HG03025 (cell line): ENCODE measurements at regions not wholly inside any gene's neighbourhood (a gene's known extent, or its start where the extent isn't known, plus 50 kb on each side); places are given as distances from the start of the nearest gene placed in this dataset.

Source experiments
- ATAC-seq: cut with Tn5 transposase; IDR thresholded peaks from one replicate; pipeline ENCODE4 v1.9.1; 2021; ENCODE audit warnings: mild to moderate bottlenecking, moderate library complexity; ENCODE audit not compliant: unreplicated experiment, low FRiP score

DNA sequence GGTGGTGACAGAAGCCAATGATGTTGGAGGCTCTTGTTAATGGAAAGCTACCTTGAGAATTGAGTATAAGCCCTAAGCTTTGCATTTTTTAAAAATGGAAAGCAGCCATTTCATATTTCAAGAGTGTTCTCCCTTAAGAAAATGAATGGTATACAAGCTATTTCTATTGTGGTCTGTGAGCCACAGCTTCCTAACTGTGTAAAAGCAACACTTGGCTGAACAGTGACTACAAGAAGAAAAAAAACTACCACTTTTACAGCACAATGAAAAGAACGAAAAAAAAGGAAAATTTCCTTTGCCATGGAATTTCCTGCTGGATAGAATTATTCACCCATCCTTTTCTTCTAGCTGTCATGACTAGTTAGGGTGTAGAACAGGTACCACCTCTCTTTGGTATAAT lies 397.1 kb upstream of the BTBD3 start:
- ATAC-seq: no peak

DNA sequence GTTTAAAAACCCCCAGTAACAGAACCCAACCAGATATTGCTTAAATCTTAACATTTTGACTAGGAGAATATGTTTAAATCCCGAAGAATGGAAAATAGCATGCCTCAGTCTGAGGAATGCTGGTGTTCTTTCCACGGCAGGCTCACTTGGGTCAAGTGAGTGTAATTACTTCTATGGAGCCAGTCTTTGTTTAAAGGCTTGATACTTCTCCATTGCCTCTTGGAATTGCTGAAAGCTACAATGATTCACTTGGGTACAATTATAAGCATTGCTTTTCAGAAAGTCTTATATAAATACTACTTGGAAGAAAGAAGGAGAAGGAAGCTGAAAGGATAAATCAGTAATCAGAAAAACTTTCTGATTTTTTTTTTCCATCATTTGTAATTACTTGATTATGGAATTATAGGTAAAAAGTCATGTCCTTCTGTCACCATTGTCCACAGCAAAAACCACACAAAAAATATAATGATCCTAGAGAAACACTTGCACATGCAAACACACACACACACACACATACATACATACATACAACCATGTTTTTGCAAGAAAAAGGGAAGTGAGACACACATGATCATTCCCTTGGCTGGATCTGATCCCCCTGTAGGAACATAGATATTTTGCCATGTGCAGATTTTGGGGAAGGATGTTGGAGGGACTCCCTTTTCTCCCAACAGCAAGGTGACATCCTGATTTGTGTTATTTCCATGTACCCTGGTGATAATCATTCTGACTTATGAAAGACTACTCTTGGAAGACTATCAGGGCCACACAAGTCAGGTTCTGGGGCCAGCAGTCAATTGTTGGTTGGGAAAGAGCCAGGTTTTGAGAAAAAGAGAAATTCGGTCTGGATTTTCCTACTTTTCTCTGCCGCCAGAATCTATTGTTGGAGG lies 396.0 kb upstream of the BTBD3 start:
- ATAC-seq: no peak

DNA sequence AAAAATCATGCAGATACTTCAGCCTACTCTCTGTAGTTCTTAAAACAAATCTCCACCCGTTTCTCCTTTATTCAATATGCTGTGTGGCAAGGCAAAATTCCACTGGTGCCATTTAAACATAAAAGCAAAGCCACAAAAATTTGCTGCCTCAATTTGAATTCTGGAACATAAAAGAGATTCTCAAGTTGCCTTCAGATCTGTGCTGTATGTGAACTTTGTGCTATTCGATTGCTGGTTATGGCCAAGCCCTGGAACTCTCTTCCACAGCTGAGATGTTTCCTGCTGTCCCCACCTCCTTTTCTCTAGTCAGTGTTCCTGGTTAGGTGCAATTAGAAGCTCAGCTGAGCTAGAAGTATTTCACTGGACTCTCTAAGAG lies 395.3 kb upstream of the BTBD3 start:
- no peak for ATAC-seq

DNA sequence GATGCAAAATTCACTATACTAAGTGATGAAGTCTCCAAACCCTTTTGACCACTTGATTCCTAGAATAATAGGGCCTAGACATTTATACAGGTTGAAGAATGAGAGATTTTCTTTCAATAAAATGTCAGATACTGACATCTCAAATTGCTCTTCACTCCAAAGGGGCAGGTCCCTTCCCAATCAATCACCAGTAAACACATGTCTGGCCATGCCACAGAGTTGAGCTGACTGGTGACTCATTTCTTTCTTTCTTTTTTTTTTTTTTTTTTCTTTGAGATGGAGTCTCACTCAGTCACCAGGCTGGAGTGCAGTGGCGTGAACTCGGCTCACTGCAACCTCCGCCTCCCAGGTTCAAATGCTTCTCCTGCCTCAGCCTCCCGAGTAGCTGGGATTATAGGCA lies 388.6 kb upstream of the BTBD3 start:
- no peak for ATAC-seq

DNA sequence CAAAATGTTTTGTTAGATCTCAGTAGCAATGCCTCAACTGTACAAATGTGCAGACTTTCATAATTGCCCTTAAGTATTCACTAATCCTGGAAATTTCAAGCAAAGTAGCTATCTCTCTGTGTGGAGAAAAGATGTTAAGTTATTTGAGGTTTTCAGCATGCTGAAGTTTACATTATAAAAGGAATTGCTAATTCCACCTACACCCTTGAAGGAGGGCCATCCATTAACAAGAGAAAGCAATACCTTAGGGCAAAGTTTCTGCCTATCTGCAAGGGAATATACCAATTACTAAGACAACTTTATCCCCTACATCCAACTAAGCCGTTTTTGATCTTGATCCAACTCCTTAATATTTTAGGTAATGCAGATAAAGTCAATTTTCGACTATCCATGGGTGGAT lies 380.7 kb upstream of the BTBD3 start:
- no peak for ATAC-seq

DNA sequence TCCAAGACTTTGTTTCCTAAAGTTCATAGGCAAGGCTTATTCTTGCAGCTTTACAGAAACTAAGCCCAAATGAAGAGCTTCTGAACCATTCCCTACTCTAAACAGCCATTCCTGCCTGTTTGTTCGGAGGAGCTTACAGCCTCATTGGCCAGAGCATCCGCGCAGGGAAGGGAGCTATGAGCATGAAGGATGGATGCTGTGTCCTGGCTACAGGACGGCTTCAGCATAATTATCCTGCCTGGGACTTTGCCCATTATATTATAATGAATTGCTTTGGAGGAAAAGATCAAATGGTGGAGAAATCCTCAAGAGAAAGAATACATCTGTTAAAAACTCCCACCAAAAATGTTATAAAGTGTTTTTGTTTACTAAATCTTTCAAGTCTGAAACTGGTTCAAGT lies 378.2 kb upstream of the BTBD3 start:
- ATAC-seq: no peak

DNA sequence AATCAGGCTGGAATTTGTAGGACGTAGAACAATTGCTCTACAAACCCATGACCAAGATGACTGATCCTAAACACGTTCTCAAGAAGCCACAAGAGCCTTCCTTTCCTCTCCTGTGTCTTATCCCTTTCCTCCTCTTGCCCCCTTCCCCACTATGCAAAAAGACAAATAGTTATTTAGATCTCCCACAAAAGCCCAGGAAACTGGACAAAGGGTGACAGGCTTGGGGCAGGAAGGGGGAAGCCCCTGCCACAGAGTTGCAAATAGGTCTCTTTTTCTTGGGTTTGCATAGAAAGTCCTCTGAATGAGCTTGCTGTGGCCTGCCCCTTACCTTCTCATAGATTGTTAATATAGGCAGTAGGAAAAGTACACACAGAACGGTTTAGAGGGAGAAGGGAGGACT lies 377.1 kb upstream of the BTBD3 start:
- no peak for ATAC-seq

DNA sequence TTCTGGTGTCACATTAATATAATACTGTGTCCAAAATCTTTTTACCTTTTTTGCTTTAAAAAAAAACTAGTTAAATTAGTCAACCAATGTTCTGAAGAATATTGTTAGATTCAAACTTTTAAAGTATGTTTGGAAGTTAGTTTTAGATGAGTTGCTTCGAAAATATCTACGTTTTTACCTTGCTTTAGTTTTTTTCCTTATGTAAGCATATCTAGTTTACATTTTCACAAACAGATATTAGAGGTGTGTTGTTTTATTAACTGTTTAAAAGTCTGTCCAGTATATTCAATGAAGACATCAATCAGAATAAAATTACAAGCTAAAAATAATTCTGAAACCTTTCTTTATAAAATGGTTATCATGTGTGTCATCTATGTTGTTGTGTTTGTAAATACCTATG lies 375.0 kb upstream of the BTBD3 start:
- ATAC-seq: no peak

DNA sequence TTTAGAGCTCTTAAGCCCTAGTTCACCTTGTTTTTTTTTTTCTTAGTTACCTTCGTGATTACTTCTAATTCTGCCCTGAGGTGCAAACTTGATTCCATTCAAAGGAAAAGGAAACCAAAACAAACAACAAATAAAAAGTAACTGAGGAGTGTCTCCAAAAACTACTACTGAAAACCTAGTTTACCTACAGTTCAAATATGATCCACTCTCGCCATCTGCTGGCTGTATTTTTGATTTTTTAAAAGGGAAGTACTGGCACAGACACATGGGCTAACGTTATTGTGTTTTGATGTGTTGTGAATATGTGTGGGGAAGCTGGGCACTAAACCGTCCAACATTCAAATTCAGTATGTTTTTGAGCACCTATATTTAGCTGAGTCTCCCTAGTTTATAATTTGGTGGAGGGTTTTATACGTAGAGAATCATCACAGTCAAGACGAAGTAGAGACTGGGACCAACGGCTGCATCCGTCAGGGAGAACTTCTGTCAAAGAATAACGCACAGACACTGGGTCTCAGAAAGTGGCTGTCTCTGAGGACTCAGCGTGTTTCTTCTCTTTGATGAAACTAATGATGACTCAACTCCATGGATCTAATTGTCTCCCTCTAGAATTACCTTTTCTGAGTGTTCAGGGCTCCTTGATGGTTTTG lies 373.5 kb upstream of the BTBD3 start:
- no peak for ATAC-seq

DNA sequence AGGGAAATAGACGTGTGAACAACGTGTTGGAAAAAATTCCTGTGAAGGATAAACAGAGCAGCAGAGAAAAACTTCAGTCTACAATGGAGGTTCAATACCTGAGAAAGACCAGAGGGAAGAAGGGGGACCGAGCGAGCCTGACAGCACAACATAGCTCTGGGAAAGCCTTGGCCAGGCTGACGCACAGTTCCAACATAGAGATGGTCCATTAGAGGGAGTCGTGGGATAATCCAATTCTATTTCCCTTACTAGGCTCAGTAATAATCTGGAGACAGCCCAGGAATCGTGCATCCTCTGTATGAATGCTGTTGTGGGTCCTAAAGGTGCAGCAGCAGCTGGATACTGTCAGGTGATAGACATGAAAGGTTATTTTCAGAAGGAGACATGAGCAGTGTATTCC lies 370.8 kb upstream of the BTBD3 start:
- no peak for ATAC-seq

DNA sequence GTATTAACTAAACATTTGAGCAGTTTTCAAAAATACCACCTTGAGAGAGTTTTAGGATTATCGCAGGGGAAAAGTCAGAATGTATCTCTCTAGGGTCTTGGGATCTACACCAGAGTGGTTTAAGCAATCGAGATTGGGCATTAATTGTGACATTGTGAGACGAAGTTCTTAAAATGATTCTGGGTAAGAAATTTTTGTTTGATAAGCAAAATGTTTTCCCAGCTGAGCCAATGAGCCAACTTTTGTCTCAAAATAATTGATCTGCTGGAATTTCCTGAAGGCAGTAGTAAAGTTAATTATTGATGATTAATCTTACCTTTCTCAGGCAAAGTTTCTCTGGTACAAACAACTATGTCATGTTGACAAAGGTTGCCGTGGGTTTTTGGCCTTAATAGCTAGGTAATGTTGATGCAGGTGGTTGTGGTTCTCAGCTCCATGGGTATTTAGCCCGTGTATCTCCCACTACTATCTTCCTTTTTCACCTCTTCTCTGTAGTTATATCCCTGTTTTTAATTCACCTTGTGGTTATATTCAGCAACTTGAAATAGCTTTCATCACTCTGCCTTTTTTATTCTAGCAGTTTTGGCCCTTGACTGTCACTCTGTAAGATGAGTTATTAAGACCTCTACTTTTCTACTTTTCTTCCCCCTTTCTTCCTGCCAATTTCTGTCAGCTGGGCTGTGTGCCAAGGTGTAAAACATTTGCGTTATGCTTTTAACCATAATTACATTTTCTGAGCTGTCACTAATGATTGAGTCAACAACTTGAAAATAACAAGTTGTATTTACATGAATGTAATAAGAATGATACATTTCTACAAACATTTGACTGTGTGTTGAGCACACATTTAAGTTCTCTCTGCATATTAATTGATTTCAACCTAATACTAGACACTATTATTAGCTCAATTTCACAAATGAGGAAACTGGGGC lies 368.3 kb upstream of the BTBD3 start:
- no peak for ATAC-seq

DNA sequence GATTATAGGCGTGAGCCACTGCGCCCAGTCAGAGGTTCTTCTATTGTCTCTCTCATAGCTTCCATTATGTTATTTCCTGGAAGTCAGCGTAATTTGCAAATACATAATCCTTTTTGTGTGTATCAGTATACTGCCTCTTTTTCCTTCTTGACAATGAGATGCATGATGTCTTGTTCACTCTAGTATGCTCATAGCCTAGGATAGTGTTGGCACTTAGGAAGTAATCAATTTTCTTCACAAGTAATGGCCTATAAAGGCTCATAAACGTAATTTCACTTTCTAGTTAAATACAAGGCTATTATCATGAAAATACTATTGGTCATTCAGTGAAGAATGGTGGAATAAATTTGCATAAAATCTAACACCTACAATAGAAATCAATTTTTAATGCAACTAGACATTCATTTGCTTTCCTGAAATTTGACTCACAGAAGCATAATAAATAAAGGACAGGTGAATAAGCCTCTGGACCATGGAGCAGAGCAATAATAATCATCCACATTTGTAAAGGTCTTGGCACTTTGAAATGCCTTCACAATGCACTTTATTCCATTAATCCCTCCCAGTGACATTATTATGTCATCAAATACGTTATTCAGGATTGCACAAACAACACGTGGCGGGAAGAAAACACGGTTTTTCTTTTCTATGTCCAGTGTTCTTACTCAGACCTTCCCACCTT lies 366.9 kb upstream of the BTBD3 start:
- ATAC-seq: no peak

DNA sequence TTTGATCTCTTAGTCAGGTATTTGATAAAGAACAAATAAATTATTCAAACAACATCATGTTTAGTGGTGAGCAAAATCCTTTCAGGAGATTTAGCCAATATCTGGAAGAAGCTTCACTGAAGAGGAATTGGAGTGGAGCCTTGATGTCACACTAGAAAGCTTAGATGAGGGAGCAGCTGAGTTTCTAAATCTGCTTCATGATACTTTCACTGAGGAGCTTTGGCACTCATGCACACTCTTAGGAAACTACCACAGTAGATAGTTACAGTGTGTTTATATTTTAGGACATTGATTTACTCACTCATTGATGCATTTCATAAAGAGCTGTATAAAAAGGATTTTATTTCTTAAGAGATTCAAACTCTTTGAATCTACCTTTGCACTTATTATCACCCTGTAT lies 366.2 kb upstream of the BTBD3 start:
- no peak for ATAC-seq

DNA sequence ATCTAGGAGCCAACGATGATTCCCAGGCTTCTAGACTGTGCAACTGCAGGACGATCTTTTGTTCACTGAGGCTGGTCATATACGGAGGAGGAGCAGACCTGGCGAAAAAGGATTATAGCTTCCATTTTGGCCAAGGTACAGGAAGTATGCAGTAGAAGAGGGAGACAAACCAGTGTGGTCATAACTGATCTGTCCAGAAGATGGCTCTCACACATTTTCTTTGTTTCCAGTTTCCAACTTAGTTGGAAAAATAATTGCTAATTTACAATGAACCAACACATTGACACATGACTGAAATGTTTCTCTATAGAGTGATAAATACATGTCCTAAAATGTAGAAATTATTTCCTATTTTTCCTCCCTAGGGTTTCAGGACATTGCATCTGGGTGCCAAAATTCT lies 364.1 kb upstream of the BTBD3 start:
- ATAC-seq: no peak

DNA sequence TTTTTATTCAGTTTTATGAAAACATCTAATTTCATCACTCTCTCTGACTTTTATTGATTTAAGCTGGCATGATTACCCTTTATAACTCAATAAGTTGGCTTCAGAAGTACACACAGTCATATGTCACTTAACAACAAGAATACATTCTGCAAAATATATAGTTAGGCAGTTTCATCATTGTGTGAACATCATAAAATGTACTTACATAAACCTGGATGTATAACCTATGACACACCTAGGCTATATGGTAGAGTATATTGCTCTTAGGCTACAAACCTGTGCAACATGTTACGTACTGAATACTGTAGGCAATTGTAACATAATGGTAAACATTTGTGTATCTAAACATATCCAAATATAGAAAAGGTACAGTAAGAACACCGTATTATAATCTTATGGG lies 362.2 kb upstream of the BTBD3 start:
- ATAC-seq: no peak

DNA sequence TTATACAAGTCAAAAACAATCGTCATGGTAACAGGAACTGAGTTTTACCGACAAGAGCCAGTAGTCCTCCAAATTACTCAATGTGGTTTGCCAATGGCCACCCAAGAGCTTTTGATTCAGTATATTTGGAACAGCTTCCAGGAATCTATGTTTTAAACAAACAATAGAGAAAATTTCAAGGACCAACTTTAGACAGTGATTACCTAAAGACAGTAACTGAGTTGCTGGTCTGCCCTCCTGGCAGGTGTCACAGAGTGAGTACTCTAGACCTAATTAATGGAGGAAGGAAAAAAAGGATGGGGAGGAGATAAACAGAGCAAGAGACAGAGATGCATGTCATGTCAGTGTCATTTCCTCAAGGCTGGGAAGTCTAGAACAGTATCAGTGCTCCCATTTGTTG lies 361.3 kb upstream of the BTBD3 start:
- no peak for ATAC-seq

DNA sequence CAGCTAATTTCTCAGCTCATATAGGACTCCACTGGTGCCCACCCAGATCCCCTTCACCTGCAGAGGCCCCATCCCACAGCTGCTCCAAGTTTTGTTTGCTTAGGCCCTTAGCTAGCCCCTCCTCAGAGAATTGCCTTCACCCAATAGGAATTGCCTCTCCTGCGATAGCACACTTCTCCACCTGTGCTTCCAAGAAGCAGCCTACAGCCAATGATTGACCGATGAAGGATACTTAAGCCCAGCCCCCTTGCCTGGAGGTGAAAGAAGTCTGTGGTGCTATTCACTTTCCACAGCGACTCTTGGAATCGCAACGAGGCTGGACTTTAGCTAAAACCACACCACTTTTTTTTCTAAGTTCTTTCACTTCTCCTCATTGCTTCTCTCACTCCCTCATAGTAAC lies 353.2 kb upstream of the BTBD3 start:
- ATAC-seq: no peak

DNA sequence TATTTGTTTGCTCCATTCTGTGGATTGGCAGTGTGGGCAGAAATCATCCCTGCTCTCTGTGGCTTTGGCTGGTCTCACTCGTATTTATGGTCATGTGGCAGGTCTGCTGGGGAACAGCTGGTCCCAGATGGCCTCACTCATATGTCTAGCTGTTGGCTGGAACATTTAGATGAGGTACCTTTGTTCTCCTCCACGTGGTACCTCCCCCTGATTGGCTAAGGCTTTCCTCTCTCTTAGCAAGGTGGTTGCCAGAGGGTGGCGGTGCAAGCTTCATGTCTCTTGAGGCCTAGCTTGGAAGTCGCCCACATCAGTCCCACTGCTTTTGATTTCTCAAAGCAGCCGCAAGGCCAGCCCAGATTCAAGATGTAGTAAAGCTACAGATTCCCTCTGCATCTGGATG lies 348.5 kb upstream of the BTBD3 start:
- no peak for ATAC-seq

DNA sequence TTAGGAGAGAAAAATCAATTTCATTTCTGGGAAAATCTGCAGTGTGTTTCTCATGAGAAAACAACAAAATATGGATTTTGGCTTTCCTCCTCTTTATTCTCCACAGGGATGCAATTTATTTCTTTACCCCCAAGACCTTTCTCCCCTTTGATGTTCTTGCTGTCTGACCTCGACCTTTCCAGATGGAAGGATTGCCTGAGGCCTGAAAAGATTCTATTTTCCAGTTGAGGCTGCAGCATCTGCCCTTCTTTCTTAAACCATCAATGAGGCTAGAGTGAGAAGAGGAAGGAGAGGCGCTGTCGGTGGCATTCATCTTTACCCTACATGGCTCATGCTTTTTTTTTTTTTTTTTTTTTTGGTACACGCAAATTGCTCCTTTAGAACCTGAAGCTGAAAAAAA lies 344.2 kb upstream of the BTBD3 start:
- no peak for ATAC-seq

DNA sequence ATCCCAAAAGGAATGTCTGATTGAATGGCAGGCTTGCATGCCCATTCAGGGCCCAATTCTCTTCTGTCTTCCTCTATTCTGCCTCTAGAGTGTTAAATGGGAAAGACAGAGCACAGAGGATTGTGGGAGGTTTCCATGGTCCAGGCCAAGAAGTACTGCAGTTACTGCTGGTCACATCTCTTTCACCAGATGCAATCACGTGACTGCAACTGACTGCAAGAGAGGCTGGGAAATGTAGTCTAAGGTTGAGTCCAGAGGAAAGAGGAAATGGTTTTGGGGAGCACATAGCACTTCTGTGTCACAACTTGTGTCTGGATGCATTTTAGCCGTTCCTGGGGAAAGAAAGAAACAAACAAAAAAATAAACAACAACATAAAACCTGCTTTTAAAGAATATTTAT lies 336.4 kb upstream of the BTBD3 start:
- ATAC-seq: no peak

DNA sequence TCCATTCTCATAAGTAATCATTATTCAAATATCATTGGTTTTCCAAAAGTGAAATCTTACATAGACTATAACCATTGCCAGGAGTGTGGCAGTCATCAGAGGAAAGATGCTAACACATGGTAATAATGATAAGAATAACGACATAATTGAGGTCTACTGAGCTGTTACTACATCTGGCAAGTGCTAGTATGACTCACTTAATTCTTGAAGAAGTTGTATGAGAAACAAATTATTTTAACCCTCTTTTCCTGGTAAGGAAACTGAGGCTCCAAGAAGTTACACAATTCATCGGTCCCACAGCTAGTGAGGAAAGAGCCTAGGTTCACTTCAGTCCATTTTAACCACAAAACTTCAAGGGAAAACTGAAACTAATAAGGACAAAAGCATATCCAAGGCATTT lies 335.6 kb upstream of the BTBD3 start:
- no peak for ATAC-seq
